ENCODE measurements at regions not wholly inside any gene's neighbourhood (a gene's known extent, or its start where the extent isn't known, plus 50 kb on each side); places are given as distances from the start of the nearest gene placed in this dataset.

GRCh38 chr9:13589034-13589737, 309.7 kb upstream of the MPDZ start (continued):
- TF ChIP-seq HOMEZ (CRISPR knock-in tag; IDR thresholded peaks at IDR 0.05): no peak
- TF ChIP-seq, protein P1, sequence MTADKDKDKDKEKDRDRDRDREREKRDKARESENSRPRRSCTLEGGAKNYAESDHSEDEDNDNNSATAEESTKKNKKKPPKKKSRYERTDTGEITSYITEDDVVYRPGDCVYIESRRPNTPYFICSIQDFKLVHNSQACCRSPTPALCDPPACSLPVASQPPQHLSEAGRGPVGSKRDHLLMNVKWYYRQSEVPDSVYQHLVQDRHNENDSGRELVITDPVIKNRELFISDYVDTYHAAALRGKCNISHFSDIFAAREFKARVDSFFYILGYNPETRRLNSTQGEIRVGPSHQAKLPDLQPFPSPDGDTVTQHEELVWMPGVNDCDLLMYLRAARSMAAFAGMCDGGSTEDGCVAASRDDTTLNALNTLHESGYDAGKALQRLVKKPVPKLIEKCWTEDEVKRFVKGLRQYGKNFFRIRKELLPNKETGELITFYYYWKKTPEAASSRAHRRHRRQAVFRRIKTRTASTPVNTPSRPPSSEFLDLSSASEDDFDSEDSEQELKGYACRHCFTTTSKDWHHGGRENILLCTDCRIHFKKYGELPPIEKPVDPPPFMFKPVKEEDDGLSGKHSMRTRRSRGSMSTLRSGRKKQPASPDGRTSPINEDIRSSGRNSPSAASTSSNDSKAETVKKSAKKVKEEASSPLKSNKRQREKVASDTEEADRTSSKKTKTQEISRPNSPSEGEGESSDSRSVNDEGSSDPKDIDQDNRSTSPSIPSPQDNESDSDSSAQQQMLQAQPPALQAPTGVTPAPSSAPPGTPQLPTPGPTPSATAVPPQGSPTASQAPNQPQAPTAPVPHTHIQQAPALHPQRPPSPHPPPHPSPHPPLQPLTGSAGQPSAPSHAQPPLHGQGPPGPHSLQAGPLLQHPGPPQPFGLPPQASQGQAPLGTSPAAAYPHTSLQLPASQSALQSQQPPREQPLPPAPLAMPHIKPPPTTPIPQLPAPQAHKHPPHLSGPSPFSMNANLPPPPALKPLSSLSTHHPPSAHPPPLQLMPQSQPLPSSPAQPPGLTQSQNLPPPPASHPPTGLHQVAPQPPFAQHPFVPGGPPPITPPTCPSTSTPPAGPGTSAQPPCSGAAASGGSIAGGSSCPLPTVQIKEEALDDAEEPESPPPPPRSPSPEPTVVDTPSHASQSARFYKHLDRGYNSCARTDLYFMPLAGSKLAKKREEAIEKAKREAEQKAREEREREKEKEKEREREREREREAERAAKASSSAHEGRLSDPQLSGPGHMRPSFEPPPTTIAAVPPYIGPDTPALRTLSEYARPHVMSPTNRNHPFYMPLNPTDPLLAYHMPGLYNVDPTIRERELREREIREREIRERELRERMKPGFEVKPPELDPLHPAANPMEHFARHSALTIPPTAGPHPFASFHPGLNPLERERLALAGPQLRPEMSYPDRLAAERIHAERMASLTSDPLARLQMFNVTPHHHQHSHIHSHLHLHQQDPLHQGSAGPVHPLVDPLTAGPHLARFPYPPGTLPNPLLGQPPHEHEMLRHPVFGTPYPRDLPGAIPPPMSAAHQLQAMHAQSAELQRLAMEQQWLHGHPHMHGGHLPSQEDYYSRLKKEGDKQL (CRISPR knock-in tag; IDR thresholded peaks at IDR 0.05; ENCODE audit: borderline replicate concordance): no peak
- TF ChIP-seq DLX4 (CRISPR knock-in tag; IDR thresholded peaks at IDR 0.05): no peak
- TF ChIP-seq CREB1 (IDR thresholded peaks at IDR 0.05): no peak
- TF ChIP-seq CREB1 (CRISPR knock-in tag; IDR thresholded peaks at IDR 0.05): no peak
- no peak for TF ChIP-seq NR2C1 (IDR thresholded peaks at IDR 0.05)
- TF ChIP-seq NR2C1 (tag; IDR thresholded peaks at IDR 0.05): no peak
- TF ChIP-seq ZBTB5 (IDR thresholded peaks at IDR 0.05): no peak
- no peak for TF ChIP-seq SREBF2 (CRISPR knock-in tag; IDR thresholded peaks at IDR 0.05)
- no peak for TF ChIP-seq YY1 (IDR thresholded peaks at IDR 0.05; ENCODE audit: borderline replicate concordance in 1 of 3, control insufficient read depth in 1 of 3, extremely low read depth in 1 of 3, insufficient read depth in 3 of 3, insufficient read length in 1 of 3, insufficient replicate concordance in 2 of 3, low read depth in 1 of 3, low read length in 2 of 3)
- no peak for TF ChIP-seq FOXP1 (CRISPR knock-in tag; IDR thresholded peaks at IDR 0.05)
- TF ChIP-seq GTF2F1 (IDR thresholded peaks at IDR 0.05; ENCODE audit: low read depth, low read length): no peak
- no peak for TF ChIP-seq FIP1L1 (IDR thresholded peaks at IDR 0.05; ENCODE audit: low read depth, low read length, poor library complexity, severe bottlenecking)
- TF ChIP-seq HNRNPLL (IDR thresholded peaks at IDR 0.05; ENCODE audit: low read depth, low read length, poor library complexity, severe bottlenecking): no peak
- no peak for TF ChIP-seq BMI1 (IDR thresholded peaks at IDR 0.05; ENCODE audit: low read length)

All from K562 (cell line).